ENCODE measurements at regions not wholly inside any gene's neighbourhood (a gene's known extent, or its start where the extent isn't known, plus 50 kb on each side); places are given as distances from the start of the nearest gene placed in this dataset.

DNA sequence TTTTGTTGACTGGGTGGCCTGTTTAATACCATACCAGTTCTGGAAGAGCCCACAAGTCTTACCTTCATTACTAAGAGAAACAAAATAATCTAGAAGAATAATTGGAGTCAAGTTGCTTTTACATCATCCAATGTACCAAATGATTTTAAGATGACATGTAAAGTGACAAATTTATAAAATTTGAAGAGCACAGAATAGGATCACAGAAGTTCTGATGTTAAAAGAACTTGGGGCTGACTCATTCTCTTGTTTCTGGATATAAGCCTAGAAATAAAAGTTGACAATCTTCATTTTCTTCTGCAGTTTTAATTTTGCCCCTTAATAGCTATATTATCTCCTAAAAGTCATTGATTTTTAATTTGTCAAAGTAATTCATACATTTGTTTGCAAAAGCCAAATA lies 317.5 kb upstream of the MARCKS start:
- TF ChIP-seq CTCF (IDR thresholded peaks at IDR 0.05; ENCODE audit: borderline replicate concordance), result no peak
- no peaks in the 10 kb centered on the region for H3K27me3 ChIP-seq (ENCODE audit: low read depth)
- intact Hi-C loops (cut with micrococcal nuclease), result no loop called here

DNA sequence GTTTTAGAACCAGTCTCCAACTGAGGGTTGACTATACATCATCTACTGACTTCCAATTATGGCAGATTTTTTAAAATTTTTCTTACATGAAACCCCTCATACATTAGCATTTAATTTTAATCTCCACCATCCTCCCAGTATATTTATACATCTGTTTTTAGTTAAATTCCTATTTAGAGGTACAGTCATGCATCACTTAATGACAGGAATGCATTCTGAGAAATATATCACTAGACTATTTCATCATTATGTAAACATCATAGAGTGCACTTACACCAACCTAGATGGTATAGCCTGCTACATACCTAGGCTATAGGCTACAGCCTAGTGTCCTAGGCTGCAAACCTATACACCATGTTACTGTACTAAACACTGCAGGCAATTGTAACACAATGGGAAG lies 316.7 kb upstream of the MARCKS start:
- Histone ChIP-seq H3K9me3 (replicated peaks) (no peaks in the 10 kb centered on the region), H3K4me3 (no peak overlapping the region), H3K27me3 (ENCODE audit: low read depth) (no peaks in the 10 kb centered on the region), H3K27ac (replicated peaks) (no peak overlapping the region), H3K36me3 (no peaks in the 10 kb centered on the region), H3K4me1 (peaks cover 7% of the 10 kb centered on the region)
- intact Hi-C loops (cut with micrococcal nuclease), result no loop called here
- no peak for TF ChIP-seq CTCF (IDR thresholded peaks at IDR 0.05; ENCODE audit: borderline replicate concordance)
- no peak for DNase-seq

More for the DNA sequence above, 317.5 kb upstream of the MARCKS start:
- H3K4me1 ChIP-seq, result peaks cover 7% of the 10 kb centered on the region
- H3K4me3 ChIP-seq, result no peak overlapping the region
- no peaks in the 10 kb centered on the region for H3K9me3 ChIP-seq (replicated peaks)
- no peak overlapping the region for H3K27ac ChIP-seq (replicated peaks)
- no peaks in the 10 kb centered on the region for H3K36me3 ChIP-seq
- DNase-seq, result no peak

DNA sequence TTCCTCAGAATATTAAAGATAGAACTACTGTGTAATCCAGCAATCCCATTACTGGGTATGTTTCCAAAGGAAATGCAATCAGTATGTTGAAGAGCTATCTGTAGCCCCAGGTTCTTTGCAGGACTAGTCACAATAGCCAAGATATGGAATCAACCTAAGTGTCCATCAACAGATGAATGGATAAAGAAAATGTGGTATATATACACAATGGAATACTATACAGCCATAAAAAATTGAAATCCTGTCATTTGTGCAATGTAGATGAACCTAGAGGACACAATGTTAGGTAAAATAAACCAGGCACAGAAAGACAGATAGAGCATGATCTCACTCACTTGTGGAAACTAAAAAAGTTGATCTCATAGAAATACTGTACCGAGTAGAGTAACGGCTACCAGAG lies 306.0 kb upstream of the MARCKS start:
- DNase-seq, result no peak
- no peak overlapping the region for H3K27ac ChIP-seq (replicated peaks)
- H3K4me1 ChIP-seq, result no peaks in the 10 kb centered on the region
- H3K9me3 ChIP-seq (replicated peaks), result peaks cover 14% of the 10 kb centered on the region
- no peaks in the 10 kb centered on the region for H3K36me3 ChIP-seq
- TF ChIP-seq CTCF (IDR thresholded peaks at IDR 0.05; ENCODE audit: borderline replicate concordance), result no peak
- H3K27me3 ChIP-seq (ENCODE audit: low read depth), result no peaks in the 10 kb centered on the region
- intact Hi-C loops (cut with micrococcal nuclease), result no loop called here
- H3K4me3 ChIP-seq, result no peak overlapping the region

GRCh38 chr6:113556775-113557174 lies 300.4 kb upstream of the MARCKS start:
- intact Hi-C loops (cut with micrococcal nuclease), result no loop called here

DNA sequence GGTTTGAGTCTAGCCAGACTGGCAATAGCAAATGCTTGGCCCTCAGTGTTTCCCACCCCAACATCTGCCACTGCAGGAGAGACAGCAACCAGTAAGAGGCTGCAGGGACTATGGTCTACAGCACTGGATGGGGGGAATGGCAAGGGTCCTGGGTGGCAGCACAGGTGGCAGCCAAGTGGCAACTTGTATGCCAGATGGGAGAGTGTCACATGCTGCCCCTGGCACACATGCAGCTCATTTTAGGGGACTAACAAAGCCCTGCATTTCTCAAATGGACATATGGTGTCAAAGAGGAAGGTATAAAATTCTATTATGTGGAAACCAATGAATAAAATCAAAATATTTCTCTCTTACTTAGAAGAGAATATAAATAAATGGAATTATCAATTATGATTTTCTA lies 298.7 kb upstream of the MARCKS start:
- no peaks in the 10 kb centered on the region for H3K4me1 ChIP-seq
- intact Hi-C loops (cut with micrococcal nuclease), result no loop called here
- no peak overlapping the region for H3K4me3 ChIP-seq
- peaks cover 7% of the 10 kb centered on the region for H3K27me3 ChIP-seq (ENCODE audit: low read depth)
- no peaks in the 10 kb centered on the region for H3K36me3 ChIP-seq
- DNase-seq, result no peak
- no peaks in the 10 kb centered on the region for H3K9me3 ChIP-seq (replicated peaks)
- no peak overlapping the region for H3K27ac ChIP-seq (replicated peaks)
- TF ChIP-seq CTCF (IDR thresholded peaks at IDR 0.05; ENCODE audit: borderline replicate concordance), result no peak

More at GRCh38 chr6:113556775-113557174, 300.4 kb upstream of the MARCKS start:
- Histone ChIP-seq H3K27ac (replicated peaks) (no peak overlapping the region), H3K36me3 (no peaks in the 10 kb centered on the region), H3K4me1 (no peaks in the 10 kb centered on the region), H3K4me3 (no peak overlapping the region), H3K9me3 (replicated peaks) (no peaks in the 10 kb centered on the region), H3K27me3 (ENCODE audit: low read depth) (peaks cover 5% of the 10 kb centered on the region)
- DNase-seq, result no peak
- TF ChIP-seq CTCF (IDR thresholded peaks at IDR 0.05; ENCODE audit: borderline replicate concordance), result no peak

GRCh38 chr6:113558966-113559365 lies 298.2 kb upstream of the MARCKS start:
- H3K27me3 ChIP-seq (ENCODE audit: low read depth), result peaks cover 7% of the 10 kb centered on the region
- no peak overlapping the region for H3K4me3 ChIP-seq
- no peaks in the 10 kb centered on the region for H3K4me1 ChIP-seq
- no peak overlapping the region for H3K27ac ChIP-seq (replicated peaks)
- no peaks in the 10 kb centered on the region for H3K9me3 ChIP-seq (replicated peaks)
- H3K36me3 ChIP-seq, result no peaks in the 10 kb centered on the region
- no peak for TF ChIP-seq CTCF (IDR thresholded peaks at IDR 0.05; ENCODE audit: borderline replicate concordance)
- no peak for DNase-seq
- intact Hi-C loops (cut with micrococcal nuclease), result no loop called here

Data from left ventricle myocardium inferior (tissue), 1 donor.